Mucosa of descending colon (tissue), 3 donors: ENCODE measurements at regions not wholly inside any gene's neighbourhood (a gene's known extent, or its start where the extent isn't known, plus 50 kb on each side); places are given as distances from the start of the nearest gene placed in this dataset.

Source experiments
- ATAC-seq: fragments of 200-7000 bp; cut with Tn5 transposase; one replicate; pipeline ENCODE4 v1.9.1; 2020; ENCODE audit warnings: mild to moderate bottlenecking, moderate library complexity
- DNase-seq, 3 donors: peaks; one replicate each; pipeline ENCODE4 v3.0.0-alpha.2; 2020
- H3K36me3 ChIP-seq: fragments of 200-600 bp; one replicate; pipeline ENCODE4 v1.8.0; 2021; ENCODE audit warnings: low read depth, mild to moderate bottlenecking
- H3K4me1 ChIP-seq: fragments of 200-600 bp; one replicate; pipeline ENCODE4 v1.8.0; 2021; ENCODE audit warnings: low read depth, mild to moderate bottlenecking
- H3K4me3 ChIP-seq: fragments of 200-600 bp; one replicate; pipeline ENCODE4 v1.8.0; 2021; ENCODE audit warnings: mild to moderate bottlenecking
- H3K9me3 ChIP-seq: fragments of 200-600 bp; one replicate; pipeline ENCODE4 v1.8.0; 2021; ENCODE audit warnings: mild to moderate bottlenecking
- CTCF ChIP-seq: fragments of 200-600 bp; IDR thresholded peaks from one replicate; pipeline ENCODE4 v1.8.0; 2022; ENCODE audit warnings: antibody characterized with exemption, mild to moderate bottlenecking
- intact Hi-C, 2 donors: fragments of 100-400 bp; cut with DNase I in 1 of 2; cut with micrococcal nuclease in 1 of 2; formaldehyde crosslinking; loops; one replicate each; pipeline versions ENCODE4 v1.11.0 to v1.11.1; 2022; cut with DNase I, micrococcal nuclease
- donor health status: DM: no; HTN: no; CAD: no; lungs with moderate emphysema.
- donor health status: DM: no; HTN: no; CAD: no.
- donor health status: DM: no; HTN: yes; CAD: no.

GRCh38 chr6:82781620-82782204 is 283.9 kb downstream of the UBE3D start:
- H3K4me3 ChIP-seq, result no peak overlapping the region
- ATAC-seq (no peak), DNase-seq (no peak)
- intact Hi-C loops, result no loop called here
- H3K36me3 ChIP-seq, result no peaks in the 10 kb centered on the region
- no peaks in the 10 kb centered on the region for H3K4me1 ChIP-seq
- no peaks in the 10 kb centered on the region for H3K9me3 ChIP-seq
- TF ChIP-seq CTCF, result no peak

- Histone ChIP-seq H3K4me1 (no peaks in the 10 kb centered on the region), H3K36me3 (no peaks in the 10 kb centered on the region), H3K9me3 (no peaks in the 10 kb centered on the region), H3K4me3 (no peak overlapping the region)
- intact Hi-C loops, result no loop called here
- TF ChIP-seq CTCF, result no peak
- DNase-seq, result no peak
- ATAC-seq, result no peak
Measured at GRCh38 chr6:82783587-82784236, 281.9 kb downstream of the UBE3D start.

GRCh38 chr6:82785206-82785605 is 280.4 kb downstream of the UBE3D start:
- ATAC-seq (no peak), DNase-seq (no peak)
- no peak overlapping the region for H3K4me3 ChIP-seq
- H3K4me1 ChIP-seq, result no peaks in the 10 kb centered on the region
- no peaks in the 10 kb centered on the region for H3K9me3 ChIP-seq
- H3K36me3 ChIP-seq, result no peaks in the 10 kb centered on the region
- intact Hi-C loops, result no loop called here
- TF ChIP-seq CTCF, result no peak

- Histone ChIP-seq H3K4me1 (no peaks in the 10 kb centered on the region), H3K4me3 (no peak overlapping the region), H3K9me3 (no peaks in the 10 kb centered on the region), H3K36me3 (no peaks in the 10 kb centered on the region)
- TF ChIP-seq CTCF, result no peak
- intact Hi-C loops, result no loop called here
- ATAC-seq, result no peak
- DNase-seq, result no peak
Measured at GRCh38 chr6:82786248-82786647, 279.4 kb downstream of the UBE3D start.

GRCh38 chr6:82795940-82796339 is 269.7 kb downstream of the UBE3D start:
- no peak overlapping the region for H3K4me3 ChIP-seq
- DNase-seq (no peak), ATAC-seq (no peak)
- H3K4me1 ChIP-seq, result no peaks in the 10 kb centered on the region
- H3K9me3 ChIP-seq, result peaks cover 3% of the 10 kb centered on the region
- no peak for TF ChIP-seq CTCF
- H3K36me3 ChIP-seq, result no peaks in the 10 kb centered on the region
- intact Hi-C loops, result no loop called here
